CD14-positive monocyte (primary cell): ENCODE measurements at regions not wholly inside any gene's neighbourhood (a gene's known extent, or its start where the extent isn't known, plus 50 kb on each side); places are given as distances from the start of the nearest gene placed in this dataset.

Experiments used
- DNase-seq, 3 donors: peaks; one replicate each; pipeline ENCODE4 v3.0.0-alpha.2; 2011 to 2022
- H2AFZ ChIP-seq: 2 replicates; pipeline ENCODE4 v1.6.0; 2012; ENCODE audit warnings: mild to moderate bottlenecking, low read depth, low read length, inconsistent platforms; ENCODE audit not compliant: insufficient read depth, poor library complexity, severe bottlenecking
- H3K27ac ChIP-seq, 2 donors: 1 replicate in 1 of 2; 2 replicates in 1 of 2; pipeline ENCODE4 v1.5.1; 2012 to 2013; ENCODE audit warnings: low read length in 2 of 2, control low read depth in 1 of 2, inconsistent platforms in 1 of 2, low read depth in 1 of 2, mild to moderate bottlenecking in 1 of 2
- H3K27me3 ChIP-seq, 2 donors: one replicate each; pipeline versions ENCODE4 v1.6.0 to v1.6.1; 2011 to 2013; ENCODE audit warnings: low read length in 2 of 2; ENCODE audit not compliant: control insufficient read depth in 2 of 2, insufficient read depth in 2 of 2
- H3K36me3 ChIP-seq, 2 donors: replicated peaks in 1 of 2; 1 replicate in 1 of 2; 2 replicates in 1 of 2; pipeline versions ENCODE4 v1.5.1 to v1.6.1; 2012 to 2013; ENCODE audit warnings: low read length in 2 of 2, control low read depth in 1 of 2, inconsistent platforms in 1 of 2, mild to moderate bottlenecking in 1 of 2; ENCODE audit not compliant: insufficient read depth in 2 of 2, control insufficient read depth in 1 of 2
- H3K4me1 ChIP-seq, 2 donors: 1 replicate in 1 of 2; 2 replicates in 1 of 2; pipeline versions ENCODE4 v1.5.1 to v1.6.1; 2012 to 2013; ENCODE audit warnings: low read length in 2 of 2, control low read depth in 1 of 2, inconsistent platforms in 1 of 2, mild to moderate bottlenecking in 1 of 2, moderate library complexity in 1 of 2; ENCODE audit not compliant: insufficient read depth in 2 of 2, control insufficient read depth in 1 of 2
- H3K4me2 ChIP-seq: replicated peaks from 2 replicates; pipeline ENCODE3; 2012; ENCODE audit warnings: low read length, moderate library complexity, mild to moderate bottlenecking; ENCODE audit not compliant: poor library complexity, severe bottlenecking; ENCODE audit errors: extremely low read depth
- H3K4me3 ChIP-seq, 3 experiments: fragments of 200-600 bp in 1 of 3; sonication (generic) in 1 of 3; replicated peaks in 1 of 3; 1 replicate in 2 of 3; 2 replicates in 1 of 3; pipeline ENCODE4 v1.5.1; 2011 to 2013; ENCODE audit warnings: low read length in 3 of 3, mild to moderate bottlenecking in 3 of 3, control low read depth in 2 of 3, low read depth in 2 of 3, inconsistent platforms in 1 of 3, moderate library complexity in 1 of 3
- H3K79me2 ChIP-seq: 2 replicates; pipeline ENCODE4 v1.6.0; 2012; ENCODE audit warnings: mild to moderate bottlenecking, control low read depth, inconsistent platforms, low read length, moderate library complexity; ENCODE audit not compliant: insufficient read depth
- H3K9ac ChIP-seq: 2 replicates; pipeline ENCODE4 v1.6.0; 2017; ENCODE audit warnings: low read length, mild to moderate bottlenecking; ENCODE audit not compliant: insufficient read depth, poor library complexity, severe bottlenecking
- H3K9me3 ChIP-seq, 2 donors: replicated peaks in 1 of 2; 1 replicate in 1 of 2; 2 replicates in 1 of 2; pipeline versions ENCODE4 v1.5.1 to v1.6.1; 2012 to 2013; ENCODE audit warnings: low read length in 2 of 2, control low read depth in 1 of 2; ENCODE audit not compliant: control insufficient read depth in 1 of 2, insufficient read depth in 1 of 2
- H4K20me1 ChIP-seq: 2 replicates; pipeline ENCODE4 v1.6.0; 2012; ENCODE audit warnings: mild to moderate bottlenecking, low read length, control low read depth, moderate library complexity; ENCODE audit not compliant: insufficient read depth
- H3K27ac Mint-ChIP-seq, 7 donors: one replicate each; pipeline ENCODE4 v1.8.0; 2020; ENCODE audit warnings: mild to moderate bottlenecking in 7 of 7, mixed read lengths in 7 of 7, moderate library complexity in 6 of 7, inconsistent platforms in 2 of 7
- H3K27me3 Mint-ChIP-seq, 3 donors: one replicate each; pipeline ENCODE4 v1.8.0; 2021 to 2022; ENCODE audit warnings: low read depth in 3 of 3, mild to moderate bottlenecking in 3 of 3, mixed read lengths in 3 of 3, moderate library complexity in 3 of 3, inconsistent platforms in 1 of 3
- H3K36me3 Mint-ChIP-seq, 2 donors: one replicate each; pipeline ENCODE4 v1.8.0; 2020; ENCODE audit warnings: mixed read lengths in 2 of 2, inconsistent platforms in 1 of 2, mild to moderate bottlenecking in 1 of 2
- H3K4me1 Mint-ChIP-seq: one replicate; pipeline ENCODE4 v1.8.0; 2020; ENCODE audit warnings: mild to moderate bottlenecking, mixed read lengths
- H3K4me3 Mint-ChIP-seq, 2 donors: one replicate each; pipeline ENCODE4 v1.8.0; 2020; ENCODE audit warnings: mild to moderate bottlenecking in 2 of 2, mixed read lengths in 2 of 2, moderate library complexity in 1 of 2
- H3K9me3 Mint-ChIP-seq, 7 donors: one replicate each; pipeline ENCODE4 v1.8.0; 2020 to 2022; ENCODE audit warnings: mixed read lengths in 7 of 7, mild to moderate bottlenecking in 6 of 7, moderate library complexity in 6 of 7, inconsistent platforms in 2 of 7
- CTCF ChIP-seq: fragments of 200-600 bp; IDR thresholded peaks from one replicate; pipeline ENCODE4 v1.8.0; 2022; ENCODE audit warnings: antibody characterized with exemption, mild to moderate bottlenecking
- WGBS: methylation state at CpG from one replicate; pipeline ENCODE4 v1.1.5; 2013; ENCODE audit warnings: missing lambda C conversion rate; ENCODE audit not compliant: insufficient coverage; 5-methylcytosine and 5-hydroxymethylcytosine counted together
- intact Hi-C, 2 donors: fragments of 100-400 bp; cut with micrococcal nuclease; formaldehyde crosslinking; loops; one replicate each; pipeline versions ENCODE4 v1.15.0 to v1.15.1; 2023

GRCh38 chr19:28634837-28635236 lies 578.1 kb downstream of the UQCRFS1 start:
- no peak overlapping the region for H3K4me3 Mint-ChIP-seq
- H3K79me2 ChIP-seq: no peaks in the 10 kb centered on the region
- no peak overlapping the region for H3K4me2 ChIP-seq
- no peaks in the 10 kb centered on the region for H3K36me3 Mint-ChIP-seq
- no peak overlapping the region for H2AFZ ChIP-seq
- H3K4me3 ChIP-seq: no peak overlapping the region
- H3K27me3 Mint-ChIP-seq: peaks cover 0 to 6% (median 2%) of the 10 kb centered on the region in 3 donors
- no peak overlapping the region for H3K9ac ChIP-seq
- no peaks in the 10 kb centered on the region for H3K9me3 ChIP-seq
- no peaks in the 10 kb centered on the region for H4K20me1 ChIP-seq
- intact Hi-C loops: loop anchor here in 1 of 2 donors (5.0 kb wide), 1 partner anchor 168 kb away; no protein-coding TSS in a partner anchor
- peaks cover 0 to 3% (median 0%) of the 10 kb centered on the region in 7 donors for H3K9me3 Mint-ChIP-seq
- DNase-seq: no peak
- no peaks in the 10 kb centered on the region for H3K4me1 Mint-ChIP-seq
- no CpG with 5 or more reads among the region's 1 CpG for WGBS
- H3K27me3 ChIP-seq: no peaks in the 10 kb centered on the region
- no peak overlapping the region for H3K27ac ChIP-seq
- no peak for TF ChIP-seq CTCF
- H3K36me3 ChIP-seq: no peaks in the 10 kb centered on the region
- no peak overlapping the region for H3K27ac Mint-ChIP-seq
- H3K4me1 ChIP-seq: no peaks in the 10 kb centered on the region

- H3K4me3 ChIP-seq: no peak overlapping the region
- H3K27me3 Mint-ChIP-seq: peaks cover 0 to 5% (median 2%) of the 10 kb centered on the region in 3 donors
- H3K27ac Mint-ChIP-seq: no peak overlapping the region
Measured at GRCh38 chr19:28634019-28634328, 579.0 kb downstream of the UQCRFS1 start.

More at GRCh38 chr19:28634019-28634328, 579.0 kb downstream of the UQCRFS1 start:
- H3K27me3 ChIP-seq: no peaks in the 10 kb centered on the region
- no peak overlapping the region for H3K27ac ChIP-seq
- DNase-seq: no peak
- H4K20me1 ChIP-seq: no peaks in the 10 kb centered on the region
- H3K9me3 ChIP-seq: no peaks in the 10 kb centered on the region
- Mint-ChIP-seq H3K36me3 (no peaks in the 10 kb centered on the region), H3K4me1 (no peaks in the 10 kb centered on the region), H3K4me3 (no peak overlapping the region), H3K9me3 (peaks cover 0 to 3% (median 0%) of the 10 kb centered on the region in 7 donors)
- H3K36me3 ChIP-seq: no peaks in the 10 kb centered on the region
- H3K4me1 ChIP-seq: no peaks in the 10 kb centered on the region
- intact Hi-C loops: loop anchor here in 1 of 2 donors (5.0 kb wide), 1 partner anchor 167 kb away; no protein-coding TSS in a partner anchor
- H3K9ac ChIP-seq: no peak overlapping the region
- H3K79me2 ChIP-seq: no peaks in the 10 kb centered on the region
- H3K4me2 ChIP-seq: no peak overlapping the region
- peak; percentile 66 for TF ChIP-seq CTCF
- no peak overlapping the region for H2AFZ ChIP-seq
